ENCODE measurements at regions not wholly inside any gene's neighbourhood (a gene's known extent, or its start where the extent isn't known, plus 50 kb on each side); places are given as distances from the start of the nearest gene placed in this dataset.

DNA sequence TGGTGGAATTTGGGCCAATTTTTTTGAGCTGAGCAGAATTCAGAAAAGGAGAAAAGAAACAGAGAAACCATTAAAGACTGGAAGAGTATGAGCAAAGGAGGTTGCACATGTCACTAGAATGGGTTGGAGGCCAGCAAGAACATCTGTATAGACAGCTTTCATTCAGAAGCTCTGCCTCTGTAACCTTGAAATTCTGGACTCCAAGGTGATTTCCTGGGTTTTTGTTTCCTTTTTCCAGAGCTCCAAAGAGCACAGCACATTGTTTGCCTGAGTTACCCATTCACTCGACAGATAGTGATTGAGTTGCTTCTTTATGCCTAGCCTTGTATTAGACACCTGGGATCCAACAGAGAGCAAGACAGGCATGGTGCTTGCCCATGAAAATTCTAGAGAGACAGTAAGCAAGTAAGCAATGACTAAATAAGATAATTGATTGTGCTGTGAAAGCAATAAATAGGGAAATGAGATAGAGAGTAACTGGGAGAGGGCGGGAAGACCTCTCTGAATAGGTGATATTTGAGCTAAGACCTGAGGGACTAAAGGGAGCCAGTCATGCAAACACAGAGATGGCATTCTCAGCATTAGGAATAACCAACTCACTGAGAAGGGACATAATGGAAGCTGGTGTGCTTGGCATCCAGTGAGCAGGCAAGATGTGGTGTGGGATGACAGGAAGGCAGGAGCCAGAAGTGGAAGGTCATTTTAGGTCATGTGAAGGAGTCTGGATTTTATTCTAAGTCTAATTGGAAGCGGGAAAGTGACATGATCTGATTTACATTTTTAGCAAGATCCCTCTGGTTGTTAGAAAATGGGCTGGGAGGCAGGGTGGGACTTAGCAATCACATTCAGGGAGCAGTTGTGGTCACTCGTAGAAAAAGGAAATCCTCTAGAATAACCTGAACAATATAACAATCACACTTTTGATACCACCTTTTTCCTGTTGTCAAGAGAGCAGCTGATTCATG, 197.5 kb downstream of the HS3ST3A1 start:
- DNase-seq = no peak

- DNase-seq = no peak
Observed at GRCh38 chr17:13400491-13400890, 201.2 kb downstream of the HS3ST3A1 start.

- DNase-seq = no peak
Observed at GRCh38 chr17:13398853-13399252, 202.9 kb downstream of the HS3ST3A1 start.

DNA sequence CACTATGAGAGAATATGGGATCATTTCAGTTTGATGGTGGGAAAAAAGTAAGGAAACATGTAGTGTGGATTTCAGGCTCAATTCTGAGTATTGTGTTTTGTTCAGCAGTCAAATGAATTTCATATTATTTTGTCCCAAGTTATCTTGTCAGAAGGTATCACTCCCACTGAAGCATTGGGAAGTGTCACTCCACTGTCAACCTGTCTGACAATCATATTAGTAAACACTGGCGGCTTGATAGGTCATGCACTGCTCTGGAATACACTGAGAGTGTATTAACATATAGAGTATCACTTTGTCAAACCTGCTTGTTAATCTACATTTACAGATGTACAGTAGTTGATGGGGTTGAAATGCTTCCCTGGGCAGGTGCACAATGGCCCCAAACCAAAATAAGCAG, 203.6 kb downstream of the HS3ST3A1 start:
- DNase-seq = no peak

DNA sequence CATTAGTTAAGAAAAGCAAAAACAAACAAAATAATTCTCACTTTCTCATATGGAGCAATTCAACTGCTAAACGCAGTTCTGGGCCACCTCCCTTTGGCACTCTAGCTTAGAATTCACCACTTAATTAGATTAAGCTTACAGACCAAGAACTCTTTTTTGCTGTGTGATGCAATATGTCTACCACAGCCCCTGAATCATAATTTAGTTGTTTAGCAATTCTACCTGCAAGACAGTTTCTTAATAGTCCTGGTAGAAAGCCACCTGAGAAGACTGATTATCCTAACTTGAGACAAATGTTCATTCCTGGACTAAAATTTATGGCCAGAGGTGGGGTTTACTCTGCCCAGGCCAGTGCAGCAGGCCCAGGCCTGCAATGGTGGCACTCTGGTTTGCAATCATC, 205.9 kb downstream of the HS3ST3A1 start:
- DNase-seq = no peak

DNA sequence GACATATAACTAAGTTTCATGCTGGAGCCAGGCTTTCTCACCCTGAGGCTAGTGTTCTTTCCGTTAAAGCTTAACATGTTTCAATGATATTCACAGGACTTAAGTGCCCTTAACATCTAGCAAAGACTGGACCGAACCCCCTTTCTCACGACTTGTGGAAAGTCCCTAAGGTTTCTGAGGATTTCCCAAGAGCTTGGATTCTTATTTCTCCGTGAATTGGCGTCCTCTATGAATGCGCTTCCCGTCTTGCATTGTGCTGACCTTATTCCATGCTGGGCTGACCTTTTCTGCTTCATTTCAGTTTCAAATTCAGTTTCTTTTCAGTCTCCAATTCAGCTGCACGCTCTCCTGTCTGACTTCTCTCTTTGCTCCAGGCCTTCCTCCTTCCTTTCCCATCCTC, 206.4 kb downstream of the HS3ST3A1 start:
- DNase-seq = no peak

- no peak for DNase-seq
Observed at GRCh38 chr17:13393841-13394710, 207.7 kb downstream of the HS3ST3A1 start.

GRCh38 chr17:13387952-13388351, 213.8 kb downstream of the HS3ST3A1 start:
- DNase-seq = no peak

GRCh38 chr17:13387236-13387635, 214.5 kb downstream of the HS3ST3A1 start:
- DNase-seq = no peak

GRCh38 chr17:13385481-13385911, 216.2 kb downstream of the HS3ST3A1 start:
- no peak for DNase-seq

GRCh38 chr17:13384626-13385025, 217.1 kb downstream of the HS3ST3A1 start:
- no peak for DNase-seq

DNA sequence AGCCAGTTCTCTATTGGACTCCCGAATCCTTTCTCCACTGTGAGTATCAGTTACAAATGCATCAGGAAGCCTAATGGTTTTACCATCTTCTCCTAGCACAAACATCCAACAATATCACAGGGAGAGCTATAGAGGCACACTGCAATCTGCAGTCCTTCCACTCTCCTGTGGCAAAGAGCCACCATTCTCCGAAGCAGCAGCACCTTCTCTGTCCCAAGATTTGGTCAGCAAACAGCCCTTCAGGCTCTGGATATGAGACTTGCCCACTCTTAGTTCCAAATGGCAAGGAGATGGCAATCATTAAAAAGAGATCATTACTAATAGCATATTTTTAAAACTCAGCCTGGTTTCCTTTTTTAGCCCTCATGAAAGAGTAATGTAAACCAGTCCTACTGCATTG, 223.4 kb downstream of the HS3ST3A1 start:
- DNase-seq = no peak

DNA sequence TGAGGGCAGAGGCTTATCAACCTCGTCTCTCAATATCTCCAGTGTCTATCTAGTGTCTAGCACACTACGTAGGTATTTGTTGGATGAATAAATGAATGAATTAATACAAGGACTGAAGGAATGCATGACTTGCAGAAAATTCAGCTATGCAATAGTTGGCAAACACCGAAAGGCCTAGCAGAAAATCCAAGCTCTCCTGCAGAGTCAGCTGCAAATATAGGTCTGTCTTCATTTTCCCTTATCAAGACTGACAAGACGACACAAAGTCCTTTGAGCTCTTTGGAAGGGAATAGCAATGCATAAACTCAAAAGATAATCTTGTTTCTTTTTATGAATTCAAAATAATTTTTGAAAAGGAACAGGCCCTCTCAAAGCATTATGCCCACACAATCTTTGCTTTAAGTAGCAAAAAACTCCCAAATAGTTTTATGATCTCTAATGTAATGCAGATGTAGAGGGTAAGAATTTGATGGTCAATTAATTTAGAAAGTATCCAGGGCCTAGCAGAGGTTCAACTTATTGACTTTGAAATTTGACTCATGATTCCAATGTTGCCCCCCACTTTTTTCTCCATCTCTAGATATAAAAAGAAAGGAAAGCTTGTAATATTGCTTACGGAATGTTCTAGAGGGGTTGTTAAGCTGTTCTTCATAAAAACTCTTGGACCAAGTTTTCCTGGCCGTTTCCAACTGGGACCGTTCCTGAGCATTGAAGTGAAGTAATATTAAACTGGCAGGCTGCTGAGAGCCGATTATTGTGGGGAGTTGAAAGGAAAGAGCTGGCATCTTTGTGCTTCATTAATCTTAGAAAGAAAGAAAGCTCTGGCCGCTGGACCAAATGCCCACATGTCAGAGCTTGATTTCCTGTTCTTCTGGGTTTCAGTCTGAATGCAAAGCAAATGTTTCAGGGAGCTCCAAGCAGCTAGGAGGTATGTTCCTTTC, 227.3 kb downstream of the HS3ST3A1 start:
- no peak for DNase-seq

DNA sequence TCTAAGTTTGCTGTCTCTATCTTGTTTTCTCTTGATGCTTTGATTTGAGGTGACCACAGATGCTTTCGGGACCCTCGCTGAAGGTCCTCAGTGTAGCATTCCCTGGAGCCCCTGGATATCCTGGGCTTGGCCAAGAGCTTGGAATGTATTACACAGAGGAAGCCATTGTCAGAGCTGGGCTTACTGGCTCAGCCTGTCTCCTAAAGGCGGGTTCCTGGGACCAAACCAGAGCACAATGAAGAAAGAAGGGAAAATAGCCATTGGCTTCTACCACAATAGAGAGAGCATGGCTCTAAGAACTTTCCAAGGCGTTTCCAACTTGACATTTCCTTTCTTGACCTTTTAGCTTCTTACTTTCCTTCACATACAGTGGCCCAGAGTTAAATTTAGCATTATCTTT, 229.3 kb downstream of the HS3ST3A1 start:
- no peak for DNase-seq

DNA sequence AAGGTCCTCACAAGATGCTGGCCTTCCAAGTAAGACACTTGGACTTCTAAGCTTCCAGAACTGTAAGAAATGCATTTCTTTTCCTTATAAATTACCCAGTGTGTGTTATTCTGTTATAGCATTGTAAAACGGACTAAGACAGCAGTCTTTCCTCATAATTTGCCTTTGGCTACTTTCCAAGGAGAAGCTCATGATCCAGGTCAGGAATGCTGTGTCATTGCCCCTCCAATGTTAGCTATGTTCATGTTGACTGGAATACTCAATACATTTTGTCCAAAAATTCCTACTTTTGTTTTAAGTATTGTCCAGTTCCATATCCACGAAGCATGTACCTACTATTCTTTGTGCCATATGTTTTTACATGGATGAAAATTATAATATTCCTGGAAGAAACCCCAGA, 234.6 kb downstream of the HS3ST3A1 start:
- DNase-seq = no peak

DNA sequence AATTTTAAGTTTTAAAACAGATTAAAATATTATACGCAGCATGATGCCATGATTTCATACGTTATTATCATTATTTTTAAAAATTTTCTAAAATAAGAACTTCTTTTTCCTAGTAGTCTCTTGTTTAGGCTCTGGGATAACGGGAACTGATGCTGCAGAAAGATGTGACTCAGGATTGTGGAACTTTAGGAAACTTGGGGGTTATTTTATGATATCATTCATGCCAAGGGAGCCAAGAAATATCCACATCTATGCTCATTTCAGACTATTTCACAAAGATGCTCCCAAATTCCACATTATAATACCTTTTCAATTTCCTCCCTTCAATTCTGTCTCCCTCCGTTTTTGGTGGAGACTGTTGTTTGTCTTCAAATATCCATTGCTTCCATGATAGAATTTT, 236.4 kb downstream of the HS3ST3A1 start:
- DNase-seq = no peak

GRCh38 chr17:13363771-13364170, 238.0 kb downstream of the HS3ST3A1 start:
- DNase-seq = no peak

- no peak for DNase-seq
Observed at GRCh38 chr17:13362341-13363122, 239.2 kb downstream of the HS3ST3A1 start.

GRCh38 chr17:13359774-13360173, 242.0 kb downstream of the HS3ST3A1 start:
- DNase-seq = no peak

- DNase-seq = no peak
Observed at GRCh38 chr17:13355054-13355453, 246.7 kb downstream of the HS3ST3A1 start.

- no peak for DNase-seq
Observed at GRCh38 chr17:13353590-13353989, 248.1 kb downstream of the HS3ST3A1 start.
